ENCODE measurements at regions not wholly inside any gene's neighbourhood (a gene's known extent, or its start where the extent isn't known, plus 50 kb on each side); places are given as distances from the start of the nearest gene placed in this dataset.

DNA sequence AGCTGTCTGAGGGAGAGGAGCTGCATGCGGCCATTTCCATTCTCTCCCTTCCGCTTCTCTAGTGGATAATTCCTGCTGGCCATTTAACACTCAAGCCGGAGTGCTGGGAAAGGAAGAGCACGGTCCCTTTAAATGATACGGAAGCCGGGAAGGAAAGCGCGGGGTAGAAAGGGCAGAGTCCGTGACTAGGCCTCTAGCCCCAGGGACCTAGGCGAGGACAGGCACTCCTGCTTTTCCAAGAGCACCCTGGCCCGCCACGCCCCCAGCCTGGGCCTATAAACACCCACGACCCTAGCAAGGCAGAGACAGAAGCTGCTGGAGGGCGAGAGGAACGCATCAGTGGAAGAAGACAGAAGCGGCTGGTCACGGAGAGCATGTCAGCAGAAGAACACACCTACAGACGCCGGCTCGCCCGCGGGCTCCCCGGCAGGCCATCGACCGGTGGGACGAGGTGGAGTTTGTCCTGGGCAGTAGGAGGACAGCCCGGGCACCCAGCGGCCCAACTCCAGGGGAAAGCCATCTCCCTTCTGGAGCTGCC, 1206.6 kb upstream of the TMEM132C start:
- no peak for DNase-seq (ENCODE audit: low read depth)
- TF ChIP-seq POLR2A (IDR thresholded peaks at IDR 0.05; ENCODE audit: extremely low read depth, insufficient read length) (no peak), MYC (IDR thresholded peaks at IDR 0.05; ENCODE audit: low read depth, low read length) (no peak)
- TF ChIP-seq, protein P1, sequence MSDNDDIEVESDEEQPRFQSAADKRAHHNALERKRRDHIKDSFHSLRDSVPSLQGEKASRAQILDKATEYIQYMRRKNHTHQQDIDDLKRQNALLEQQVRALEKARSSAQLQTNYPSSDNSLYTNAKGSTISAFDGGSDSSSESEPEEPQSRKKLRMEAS (IDR thresholded peaks at IDR 0.05; ENCODE audit: low read depth, low read length), result no peak
- TF ChIP-seq, protein P2, sequence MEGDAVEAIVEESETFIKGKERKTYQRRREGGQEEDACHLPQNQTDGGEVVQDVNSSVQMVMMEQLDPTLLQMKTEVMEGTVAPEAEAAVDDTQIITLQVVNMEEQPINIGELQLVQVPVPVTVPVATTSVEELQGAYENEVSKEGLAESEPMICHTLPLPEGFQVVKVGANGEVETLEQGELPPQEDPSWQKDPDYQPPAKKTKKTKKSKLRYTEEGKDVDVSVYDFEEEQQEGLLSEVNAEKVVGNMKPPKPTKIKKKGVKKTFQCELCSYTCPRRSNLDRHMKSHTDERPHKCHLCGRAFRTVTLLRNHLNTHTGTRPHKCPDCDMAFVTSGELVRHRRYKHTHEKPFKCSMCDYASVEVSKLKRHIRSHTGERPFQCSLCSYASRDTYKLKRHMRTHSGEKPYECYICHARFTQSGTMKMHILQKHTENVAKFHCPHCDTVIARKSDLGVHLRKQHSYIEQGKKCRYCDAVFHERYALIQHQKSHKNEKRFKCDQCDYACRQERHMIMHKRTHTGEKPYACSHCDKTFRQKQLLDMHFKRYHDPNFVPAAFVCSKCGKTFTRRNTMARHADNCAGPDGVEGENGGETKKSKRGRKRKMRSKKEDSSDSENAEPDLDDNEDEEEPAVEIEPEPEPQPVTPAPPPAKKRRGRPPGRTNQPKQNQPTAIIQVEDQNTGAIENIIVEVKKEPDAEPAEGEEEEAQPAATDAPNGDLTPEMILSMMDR (IDR thresholded peaks at IDR 0.05; ENCODE audit: low read depth, low read length), result no peak
- H3K4me3 ChIP-seq (ENCODE audit: low read depth, low read length), result no peak overlapping the region

DNA sequence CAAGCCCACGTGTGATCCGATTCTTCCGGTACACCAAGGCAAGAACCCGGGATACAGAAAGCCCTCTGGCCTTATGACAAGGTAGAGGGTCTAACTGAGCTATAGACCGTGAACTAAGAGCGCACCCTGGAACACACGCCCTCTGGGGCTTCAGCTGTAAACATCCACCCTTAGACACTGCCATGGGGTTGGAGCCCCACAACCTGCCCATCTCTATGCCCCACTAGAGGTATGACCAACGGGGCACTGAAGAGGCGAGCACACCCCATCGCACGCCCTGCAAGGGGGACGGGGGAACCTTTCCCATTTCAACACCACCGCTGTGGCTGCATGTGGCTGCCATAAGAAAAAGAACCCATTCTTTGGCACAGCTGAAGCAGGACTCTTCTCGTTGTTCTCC, 1206.0 kb upstream of the TMEM132C start:
- TF ChIP-seq, protein P2 (IDR thresholded peaks at IDR 0.05; ENCODE audit: low read depth, low read length), result no peak
- TF ChIP-seq MYC (IDR thresholded peaks at IDR 0.05; ENCODE audit: low read depth, low read length), result no peak
- TF ChIP-seq POLR2A (IDR thresholded peaks at IDR 0.05; ENCODE audit: extremely low read depth, insufficient read length), result no peak
- TF ChIP-seq, protein P1 (IDR thresholded peaks at IDR 0.05; ENCODE audit: low read depth, low read length), result no peak
- DNase-seq (ENCODE audit: low read depth), result no peak
- H3K4me3 ChIP-seq (ENCODE audit: low read depth, low read length), result no peak overlapping the region

DNA sequence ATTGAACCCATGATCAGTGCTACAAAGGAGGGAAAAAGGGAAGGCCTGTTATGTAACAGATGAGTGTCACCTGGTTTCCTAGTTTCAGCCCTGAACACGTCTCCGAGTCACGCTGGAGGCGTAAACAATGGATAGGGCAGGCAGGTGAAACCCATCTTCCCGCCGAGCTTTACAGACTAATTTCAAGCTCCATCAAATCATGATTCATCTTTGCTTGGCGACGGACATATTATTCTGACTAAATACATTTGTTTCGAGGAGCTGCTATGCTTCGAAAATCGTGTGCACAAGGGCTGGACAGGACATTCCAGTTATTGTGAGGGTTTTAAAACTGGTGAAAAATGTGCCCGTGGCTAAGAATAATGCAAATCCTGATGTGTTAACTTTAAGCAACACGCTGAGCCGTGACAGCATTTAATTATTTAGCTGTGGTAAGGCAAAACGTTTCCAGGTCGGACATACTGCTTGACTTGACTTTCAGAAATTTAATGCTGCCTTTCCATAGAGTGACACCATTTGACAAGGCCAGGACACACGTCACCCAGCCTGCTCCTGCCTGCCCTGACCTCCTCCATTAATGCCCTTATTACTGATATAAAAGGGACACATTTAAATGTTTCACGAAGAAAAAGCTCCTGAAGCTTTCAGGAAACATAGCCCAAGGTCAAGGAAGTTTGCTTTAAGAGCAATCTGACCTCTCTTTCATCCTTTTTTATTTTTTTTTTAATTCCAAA, 1203.5 kb upstream of the TMEM132C start:
- no peak for DNase-seq (ENCODE audit: low read depth)
- TF ChIP-seq, protein P2 (IDR thresholded peaks at IDR 0.05; ENCODE audit: low read depth, low read length), result no peak
- TF ChIP-seq POLR2A (IDR thresholded peaks at IDR 0.05; ENCODE audit: extremely low read depth, insufficient read length) (no peak), MYC (IDR thresholded peaks at IDR 0.05; ENCODE audit: low read depth, low read length) (no peak)
- TF ChIP-seq, protein P1 (IDR thresholded peaks at IDR 0.05; ENCODE audit: low read depth, low read length), result no peak

DNA sequence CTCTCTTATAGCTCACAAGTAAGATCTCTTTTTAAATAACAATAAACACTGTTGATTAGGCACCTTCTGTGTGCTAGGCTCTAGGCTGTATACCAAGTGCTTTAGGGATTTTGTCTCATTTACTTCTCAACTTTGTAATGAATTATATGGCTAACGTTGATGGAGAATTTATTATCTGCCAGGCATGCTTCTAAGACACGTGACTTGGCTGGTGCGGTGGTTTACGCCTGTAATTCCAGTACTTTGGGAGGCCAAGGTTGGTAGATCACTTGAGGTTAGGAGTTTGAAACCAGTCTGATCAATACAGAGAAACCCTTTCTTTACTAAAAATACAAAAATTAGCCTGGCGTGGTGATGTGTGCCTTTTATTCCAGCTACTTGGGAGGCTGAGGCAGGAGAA, 1202.8 kb upstream of the TMEM132C start:
- no peak overlapping the region for H3K4me3 ChIP-seq (ENCODE audit: low read depth, low read length)
- TF ChIP-seq, protein P1 (IDR thresholded peaks at IDR 0.05; ENCODE audit: low read depth, low read length), result no peak
- TF ChIP-seq, protein P2 (IDR thresholded peaks at IDR 0.05; ENCODE audit: low read depth, low read length), result no peak
- TF ChIP-seq POLR2A (IDR thresholded peaks at IDR 0.05; ENCODE audit: extremely low read depth, insufficient read length), result no peak
- DNase-seq (ENCODE audit: low read depth), result no peak

More for the DNA sequence above, 1203.5 kb upstream of the TMEM132C start:
- H3K4me3 ChIP-seq (ENCODE audit: low read depth, low read length), result no peak overlapping the region

DNA sequence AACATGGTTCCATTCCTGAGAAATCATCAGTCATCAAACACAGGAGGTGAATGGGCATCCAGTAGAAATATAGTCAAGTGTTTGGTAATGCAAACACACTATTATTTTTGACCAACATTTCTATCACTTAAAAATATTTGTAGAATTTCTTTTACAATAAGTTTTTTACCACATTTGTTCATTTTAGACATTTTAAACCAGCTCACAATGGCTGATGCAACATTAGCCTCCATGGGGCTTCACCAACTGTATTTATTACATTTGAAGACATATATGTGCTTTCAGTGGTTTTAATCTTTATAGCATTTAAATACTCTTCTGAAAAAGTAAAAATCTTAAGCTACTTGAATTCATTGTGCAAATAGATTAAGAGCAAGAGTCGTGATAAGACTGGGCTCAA, 1201.4 kb upstream of the TMEM132C start:
- H3K4me3 ChIP-seq (ENCODE audit: low read depth, low read length), result no peak overlapping the region
- TF ChIP-seq MYC (IDR thresholded peaks at IDR 0.05; ENCODE audit: low read depth, low read length), result no peak
- TF ChIP-seq, protein P2 (IDR thresholded peaks at IDR 0.05; ENCODE audit: low read depth, low read length), result no peak
- TF ChIP-seq, protein P1 (IDR thresholded peaks at IDR 0.05; ENCODE audit: low read depth, low read length), result no peak
- no peak for TF ChIP-seq POLR2A (IDR thresholded peaks at IDR 0.05; ENCODE audit: extremely low read depth, insufficient read length)
- no peak for DNase-seq (ENCODE audit: low read depth)
